ENCODE measurements at regions not wholly inside any gene's neighbourhood (a gene's known extent, or its start where the extent isn't known, plus 50 kb on each side); places are given as distances from the start of the nearest gene placed in this dataset.

- no peak for DNase-seq (ENCODE audit: low read depth, low spot score)
- H3K79me2 ChIP-seq (ENCODE audit: control insufficient read depth, insufficient read depth, low read length): no peaks in the 10 kb centered on the region
- CTCF ChIA-PET: no interaction called here
- H3K9me1 ChIP-seq (replicated peaks; ENCODE audit: control insufficient read depth, extremely low read depth, insufficient read depth, low read length): no peaks in the 10 kb centered on the region
- BruUV-seq (replicated peaks): no TSS peak
- H3K4me3 ChIP-seq (replicated peaks in 1 of 3; ENCODE audit: insufficient read depth in 1 of 3, low read depth in 1 of 3, low read length in 3 of 3): no peak overlapping the region
- H3K36me3 ChIP-seq (ENCODE audit: control insufficient read depth in 2 of 2, extremely low read depth in 1 of 2, insufficient read depth in 2 of 2, low read length in 2 of 2): no peaks in the 10 kb centered on the region
- no peaks in the 10 kb centered on the region for H3K9me3 ChIP-seq (replicated peaks; ENCODE audit: control insufficient read depth, insufficient read depth, low read length)
- POLR2A ChIA-PET: no interaction called here
- H3K4me2 ChIP-seq (ENCODE audit: insufficient read depth, low read length): no peak overlapping the region
- TF ChIP-seq JUN (IDR thresholded peaks at IDR 0.05; ENCODE audit: borderline replicate concordance, insufficient read depth, insufficient read length, low read depth) (no peak), GATA2 (IDR thresholded peaks at IDR 0.05; ENCODE audit: insufficient read depth, insufficient read length, low read depth, low read length) (no peak), POLR2A (IDR thresholded peaks at IDR 0.05; ENCODE audit: low read depth, low read length) (no peak), POLR2AphosphoS5 (IDR thresholded peaks at IDR 0.05; ENCODE audit: insufficient read depth, low read depth, low read length) (no peak), MAX (IDR thresholded peaks at IDR 0.05; ENCODE audit: insufficient read depth, insufficient read length) (no peak), FOS (IDR thresholded peaks at IDR 0.05; ENCODE audit: borderline replicate concordance, insufficient read depth, low read length) (no peak), EZH2 (IDR thresholded peaks at IDR 0.05; ENCODE audit: borderline replicate concordance, low read depth, low read length, severe bottlenecking) (no peak), MYC (IDR thresholded peaks at IDR 0.05; ENCODE audit: low read depth, low read length) (no peak), CTCF (IDR thresholded peaks at IDR 0.05; ENCODE audit: extremely low read depth in 1 of 2, insufficient read depth in 1 of 2, low read depth in 1 of 2, low read length in 2 of 2) (no peak)
- H4K20me1 ChIP-seq (replicated peaks; ENCODE audit: control insufficient read depth, extremely low read depth, insufficient read depth, low read length): no peaks in the 10 kb centered on the region
- intact Hi-C loops (cut with micrococcal nuclease): no loop called here
- FAIRE-seq: no peak
- H3K27ac ChIP-seq (ENCODE audit: insufficient read depth, low read depth, low read length): no peak overlapping the region
- no peak overlapping the region for H3K9ac ChIP-seq (replicated peaks; ENCODE audit: extremely low read depth, insufficient read depth, low read length)
- H3K27me3 ChIP-seq (ENCODE audit: control insufficient read depth in 2 of 2, insufficient read depth in 2 of 2, low read length in 2 of 2): peaks cover 10% of the 10 kb centered on the region in 2 experiments
- H2AFZ ChIP-seq (ENCODE audit: low read depth, low read length): no peak overlapping the region
- dilution Hi-C loops (cut with MboI; ENCODE audit: extremely low pct_ligation_motif_present, low sequenced_read_pairs): no loop called here
- H3K4me1 ChIP-seq (ENCODE audit: control insufficient read depth, extremely low read depth, insufficient read depth, low read length): no peaks in the 10 kb centered on the region
Measured at GRCh38 chr20:50246367-50247195, 56.0 kb downstream of the CEBPB start.

Measured in endothelial cell of umbilical vein (primary cell).